Activated T-cell treated with anti-CD3 and anti-CD28 coated beads, Interleukin-2, amount 50 U/mL, for 4 hours (primary cell): ENCODE measurements at regions not wholly inside any gene's neighbourhood (a gene's known extent, or its start where the extent isn't known, plus 50 kb on each side); places are given as distances from the start of the nearest gene placed in this dataset.

Source experiments
- ATAC-seq, 2 donors: fragments of 200-7000 bp; cut with Tn5 transposase; one replicate each; pipeline ENCODE4 v1.10.0; 2021
- DNase-seq: peaks from one replicate; pipeline ENCODE4 v3.0.0-alpha.2; 2020
- H3K27me3 Mint-ChIP-seq: one replicate; pipeline ENCODE4 v1.8.0; 2021; ENCODE audit warnings: low read depth, mixed read lengths
- H3K36me3 Mint-ChIP-seq: one replicate; pipeline ENCODE4 v1.8.0; 2022; ENCODE audit warnings: mixed read lengths; ENCODE audit not compliant: insufficient read depth
- H3K4me1 Mint-ChIP-seq: one replicate; pipeline ENCODE4 v1.8.0; 2021; ENCODE audit warnings: low read depth, mixed read lengths
- H3K4me3 Mint-ChIP-seq: one replicate; pipeline ENCODE4 v1.8.0; 2021; ENCODE audit warnings: mild to moderate bottlenecking, moderate library complexity, mixed read lengths
- H3K9me3 Mint-ChIP-seq: one replicate; pipeline ENCODE4 v1.8.0; 2021; ENCODE audit warnings: mixed read lengths

- Mint-ChIP-seq H3K4me3 (no peak overlapping the region), H3K36me3 (no peaks in the 10 kb centered on the region)
- DNase-seq = no peak
These were observed 478.8 kb downstream of the CETN3 start for GRCh38 chr5:89930591-89931392.

GRCh38 chr5:89929834-89930233 lies 479.7 kb downstream of the CETN3 start:
- H3K27me3 Mint-ChIP-seq = no peaks in the 10 kb centered on the region
- no peak overlapping the region for H3K4me3 Mint-ChIP-seq
- H3K4me1 Mint-ChIP-seq = no peaks in the 10 kb centered on the region
- no peaks in the 10 kb centered on the region for H3K36me3 Mint-ChIP-seq
- DNase-seq = no peak
- ATAC-seq = no peak
- no peaks in the 10 kb centered on the region for H3K9me3 Mint-ChIP-seq

More at GRCh38 chr5:89930591-89931392, 478.8 kb downstream of the CETN3 start:
- H3K9me3 Mint-ChIP-seq = no peaks in the 10 kb centered on the region
- no peak for ATAC-seq
- H3K4me1 Mint-ChIP-seq = no peaks in the 10 kb centered on the region
- no peaks in the 10 kb centered on the region for H3K27me3 Mint-ChIP-seq

GRCh38 chr5:89929173-89929572 lies 480.4 kb downstream of the CETN3 start:
- H3K36me3 Mint-ChIP-seq = no peaks in the 10 kb centered on the region
- H3K4me1 Mint-ChIP-seq = no peaks in the 10 kb centered on the region
- H3K9me3 Mint-ChIP-seq = no peaks in the 10 kb centered on the region
- H3K4me3 Mint-ChIP-seq = no peak overlapping the region
- ATAC-seq (no peak), DNase-seq (no peak)
- no peaks in the 10 kb centered on the region for H3K27me3 Mint-ChIP-seq

- Mint-ChIP-seq H3K4me3 (no peak overlapping the region), H3K4me1 (no peaks in the 10 kb centered on the region), H3K27me3 (no peaks in the 10 kb centered on the region), H3K36me3 (no peaks in the 10 kb centered on the region), H3K9me3 (no peaks in the 10 kb centered on the region)
- ATAC-seq = no peak
- DNase-seq = no peak
These were observed 487.4 kb downstream of the CETN3 start for GRCh38 chr5:89922161-89922560.

- Mint-ChIP-seq H3K36me3 (no peaks in the 10 kb centered on the region), H3K4me1 (no peaks in the 10 kb centered on the region), H3K4me3 (no peak overlapping the region), H3K9me3 (no peaks in the 10 kb centered on the region), H3K27me3 (no peaks in the 10 kb centered on the region)
- DNase-seq = no peak
- no peak for ATAC-seq
These were observed 492.4 kb downstream of the CETN3 start for GRCh38 chr5:89917112-89917511.

- no peak for ATAC-seq
- Mint-ChIP-seq H3K9me3 (peaks cover 4% of the 10 kb centered on the region), H3K4me3 (no peak overlapping the region), H3K4me1 (no peaks in the 10 kb centered on the region), H3K36me3 (no peaks in the 10 kb centered on the region), H3K27me3 (no peaks in the 10 kb centered on the region)
- DNase-seq = no peak
These were observed 493.4 kb downstream of the CETN3 start for GRCh38 chr5:89916131-89916530.

- Mint-ChIP-seq H3K27me3 (no peaks in the 10 kb centered on the region), H3K4me1 (no peaks in the 10 kb centered on the region), H3K36me3 (no peaks in the 10 kb centered on the region), H3K4me3 (no peak overlapping the region), H3K9me3 (peaks cover 7% of the 10 kb centered on the region)
- DNase-seq = no peak
- no peak for ATAC-seq
These were observed 500.7 kb downstream of the CETN3 start for GRCh38 chr5:89908876-89909275.

- Mint-ChIP-seq H3K27me3 (no peaks in the 10 kb centered on the region), H3K9me3 (peaks cover 3% of the 10 kb centered on the region), H3K36me3 (no peaks in the 10 kb centered on the region), H3K4me3 (no peak overlapping the region), H3K4me1 (no peaks in the 10 kb centered on the region)
- no peak for ATAC-seq
- DNase-seq = no peak
These were observed 505.1 kb downstream of the CETN3 start for GRCh38 chr5:89904442-89904841.

- Mint-ChIP-seq H3K9me3 (peaks cover 10% of the 10 kb centered on the region), H3K4me3 (no peak overlapping the region), H3K4me1 (no peaks in the 10 kb centered on the region), H3K27me3 (no peaks in the 10 kb centered on the region), H3K36me3 (no peaks in the 10 kb centered on the region)
- DNase-seq (no peak), ATAC-seq (no peak)
These were observed 507.6 kb downstream of the CETN3 start for GRCh38 chr5:89901983-89902382.

GRCh38 chr5:89901346-89901745 lies 508.2 kb downstream of the CETN3 start:
- H3K4me3 Mint-ChIP-seq = no peak overlapping the region
- no peaks in the 10 kb centered on the region for H3K36me3 Mint-ChIP-seq
- H3K9me3 Mint-ChIP-seq = peaks cover 10% of the 10 kb centered on the region
- H3K27me3 Mint-ChIP-seq = no peaks in the 10 kb centered on the region
- DNase-seq = no peak
- H3K4me1 Mint-ChIP-seq = no peaks in the 10 kb centered on the region
- ATAC-seq = no peak

- H3K27me3 Mint-ChIP-seq = no peaks in the 10 kb centered on the region
- no peaks in the 10 kb centered on the region for H3K4me1 Mint-ChIP-seq
- DNase-seq = no peak
- H3K36me3 Mint-ChIP-seq = no peaks in the 10 kb centered on the region
- no peak for ATAC-seq
- no peak overlapping the region for H3K4me3 Mint-ChIP-seq
- peaks cover 10% of the 10 kb centered on the region for H3K9me3 Mint-ChIP-seq
These were observed 509.2 kb downstream of the CETN3 start for GRCh38 chr5:89900346-89900745.

GRCh38 chr5:89899559-89899958 lies 510.0 kb downstream of the CETN3 start:
- ATAC-seq (no peak), DNase-seq (no peak)
- Mint-ChIP-seq H3K36me3 (no peaks in the 10 kb centered on the region), H3K4me1 (no peaks in the 10 kb centered on the region), H3K27me3 (no peaks in the 10 kb centered on the region), H3K4me3 (no peak overlapping the region), H3K9me3 (peaks cover 14% of the 10 kb centered on the region)

- H3K27me3 Mint-ChIP-seq = no peaks in the 10 kb centered on the region
- DNase-seq (no peak), ATAC-seq (no peak)
- H3K4me1 Mint-ChIP-seq = no peaks in the 10 kb centered on the region
- no peak overlapping the region for H3K4me3 Mint-ChIP-seq
- H3K36me3 Mint-ChIP-seq = no peaks in the 10 kb centered on the region
- peaks cover 24% of the 10 kb centered on the region for H3K9me3 Mint-ChIP-seq
These were observed 516.0 kb downstream of the CETN3 start for GRCh38 chr5:89893546-89893945.

GRCh38 chr5:89885670-89886069 lies 523.9 kb downstream of the CETN3 start:
- peaks cover 5% of the 10 kb centered on the region for H3K9me3 Mint-ChIP-seq
- H3K4me3 Mint-ChIP-seq = no peak overlapping the region
- no peaks in the 10 kb centered on the region for H3K36me3 Mint-ChIP-seq
- no peaks in the 10 kb centered on the region for H3K4me1 Mint-ChIP-seq
- ATAC-seq (no peak), DNase-seq (no peak)
- no peaks in the 10 kb centered on the region for H3K27me3 Mint-ChIP-seq

GRCh38 chr5:89883967-89884366 lies 525.6 kb downstream of the CETN3 start:
- no peaks in the 10 kb centered on the region for H3K36me3 Mint-ChIP-seq

More at GRCh38 chr5:89883967-89884366, 525.6 kb downstream of the CETN3 start:
- DNase-seq (no peak), ATAC-seq (no peak)
- peaks cover 10% of the 10 kb centered on the region for H3K9me3 Mint-ChIP-seq
- H3K4me1 Mint-ChIP-seq = no peaks in the 10 kb centered on the region
- H3K4me3 Mint-ChIP-seq = no peak overlapping the region
- H3K27me3 Mint-ChIP-seq = no peaks in the 10 kb centered on the region
